GM19025 (cell line): ENCODE measurements at regions not wholly inside any gene's neighbourhood (a gene's known extent, or its start where the extent isn't known, plus 50 kb on each side); places are given as distances from the start of the nearest gene placed in this dataset.
"Not testable (repeated sequence)": the region's sequence is repeated elsewhere in the genome, so short reads cannot be mapped to it uniquely, and the experiment has no call there.

ENCODE experiments used
- ATAC-seq: cut with Tn5 transposase; IDR thresholded peaks from one replicate; pipeline ENCODE4 v1.9.1; 2021; ENCODE audit warnings: mild to moderate bottlenecking, low read depth, moderate library complexity; ENCODE audit not compliant: unreplicated experiment

- no peak for ATAC-seq
These were observed 1539.0 kb upstream of the NUDT12 start for GRCh38 chr5:105101577-105101976.

- ATAC-seq, result no peak
These were observed 1526.4 kb upstream of the NUDT12 start for GRCh38 chr5:105088961-105089360.

GRCh38 chr5:105088102-105088501 is 1525.5 kb upstream of the NUDT12 start:
- no peak for ATAC-seq

GRCh38 chr5:105057893-105058292 is 1495.3 kb upstream of the NUDT12 start:
- ATAC-seq, result no peak

GRCh38 chr5:105057001-105057436 is 1494.4 kb upstream of the NUDT12 start:
- ATAC-seq, result no peak

- no peak for ATAC-seq
These were observed 1491.8 kb upstream of the NUDT12 start for GRCh38 chr5:105054406-105054805.

- ATAC-seq, result no peak
These were observed 1480.0 kb upstream of the NUDT12 start for GRCh38 chr5:105042623-105043022.

- not testable (repeated sequence) for ATAC-seq
These were observed 1474.2 kb upstream of the NUDT12 start for GRCh38 chr5:105036814-105037213.

GRCh38 chr5:105034401-105034763 is 1471.8 kb upstream of the NUDT12 start:
- no peak for ATAC-seq

GRCh38 chr5:105033637-105034400 is 1471.2 kb upstream of the NUDT12 start:
- ATAC-seq, result no peak

GRCh38 chr5:105032917-105033316 is 1470.3 kb upstream of the NUDT12 start:
- no peak for ATAC-seq

GRCh38 chr5:105030153-105030552 is 1467.6 kb upstream of the NUDT12 start:
- no peak for ATAC-seq

GRCh38 chr5:105015098-105015497 is 1452.5 kb upstream of the NUDT12 start:
- no peak for ATAC-seq

- no peak for ATAC-seq
These were observed 1436.0 kb upstream of the NUDT12 start for GRCh38 chr5:104998572-104998971.

GRCh38 chr5:104998169-104998568 is 1435.6 kb upstream of the NUDT12 start:
- ATAC-seq, result no peak

GRCh38 chr5:104987074-104987473 is 1424.5 kb upstream of the NUDT12 start:
- no peak for ATAC-seq

GRCh38 chr5:104977529-104977928 is 1414.9 kb upstream of the NUDT12 start:
- ATAC-seq, result no peak

- no peak for ATAC-seq
These were observed 1405.3 kb upstream of the NUDT12 start for GRCh38 chr5:104967806-104968410.

- no peak for ATAC-seq
These were observed 1402.4 kb upstream of the NUDT12 start for GRCh38 chr5:104965006-104965405.

GRCh38 chr5:104955479-104955878 is 1392.9 kb upstream of the NUDT12 start:
- ATAC-seq, result no peak

GRCh38 chr5:104952876-104953275 is 1390.3 kb upstream of the NUDT12 start:
- no peak for ATAC-seq

- ATAC-seq, result no peak
These were observed 1389.2 kb upstream of the NUDT12 start for GRCh38 chr5:104951829-104952228.
